Panc1 (cell line): ENCODE measurements at regions not wholly inside any gene's neighbourhood (a gene's known extent, or its start where the extent isn't known, plus 50 kb on each side); places are given as distances from the start of the nearest gene placed in this dataset.

ENCODE experiments used
- ATAC-seq: fragments of 200-7000 bp; cut with Tn5 transposase; 2 replicates; pipeline ENCODE4 v1.9.1; 2020; ENCODE audit warnings: mild to moderate bottlenecking, moderate library complexity
- BruUV-seq: library from RNA; stranded (reverse); fragments of 400-500 nt; replicated peaks from 2 replicates; lab custom pipeline; 2021; lab: Mats Ljungman, UMichigan
- CTCF ChIA-PET: fragments of 300-600 bp; sonication (Branson Sonifier 250); formaldehyde crosslinking; loops from one replicate; lab custom pipeline; 2022; ENCODE audit warnings: antibody characterized with exemption; lab: Charles Lee
- POLR2A ChIA-PET: fragments of 300-600 bp; sonication (Branson Sonifier 250); formaldehyde crosslinking; loops from one replicate; lab custom pipeline; 2022; ENCODE audit warnings: antibody characterized with exemption; lab: Charles Lee
- DNase-seq: peaks from one replicate; pipeline ENCODE4 v3.0.0-alpha.2; 2010; ENCODE audit warnings: low read depth, low spot score
- H3K27ac ChIP-seq: 2 replicates; pipeline ENCODE4 v1.5.1; 2011; ENCODE audit warnings: mild to moderate bottlenecking, low read length, inconsistent platforms
- H3K27me3 ChIP-seq: fragments of 200-500 bp; sonication (Bioruptor generic); 2 replicates; pipeline ENCODE4 v1.6.0; 2014; ENCODE audit warnings: low read length, inconsistent platforms; ENCODE audit not compliant: control insufficient read depth, insufficient read depth
- H3K36me3 ChIP-seq: fragments of 200-500 bp; sonication (Bioruptor generic); 2 replicates; pipeline ENCODE4 v1.5.1; 2014; ENCODE audit warnings: inconsistent platforms, mild to moderate bottlenecking, low read length, moderate library complexity; ENCODE audit not compliant: control insufficient read depth, insufficient read depth
- H3K4me1 ChIP-seq: 2 replicates; pipeline ENCODE4 v1.5.1; 2011; ENCODE audit warnings: inconsistent platforms, mild to moderate bottlenecking, low read length, moderate library complexity; ENCODE audit not compliant: control insufficient read depth, insufficient read depth
- H3K4me3 ChIP-seq, 2 experiments: 2 replicates each; pipeline ENCODE4 v1.5.1; 2011 to 2012; ENCODE audit warnings: low read depth in 2 of 2, low read length in 2 of 2, mild to moderate bottlenecking in 2 of 2, inconsistent platforms in 1 of 2, moderate library complexity in 1 of 2
- H3K9me3 ChIP-seq: fragments of 200-500 bp; sonication (Bioruptor generic); 2 replicates; pipeline ENCODE4 v1.5.1; 2014; ENCODE audit warnings: low read depth, mild to moderate bottlenecking, inconsistent platforms, low read length, moderate library complexity; ENCODE audit not compliant: control insufficient read depth, insufficient read depth
- POLR2AphosphoS5 ChIP-seq: IDR thresholded peaks from 2 replicates; pipeline ENCODE4 v1.6.1; 2012; ENCODE audit warnings: mild to moderate bottlenecking, low read depth, low read length, moderate library complexity
- SIN3A ChIP-seq: IDR thresholded peaks from 2 replicates; pipeline ENCODE4 v1.6.1; 2012; ENCODE audit warnings: low read depth, mild to moderate bottlenecking, low read length, moderate library complexity, borderline replicate concordance; ENCODE audit not compliant: insufficient read depth
- TCF7L2 ChIP-seq: IDR thresholded peaks from 2 replicates; pipeline ENCODE4 v1.6.1; 2011; ENCODE audit warnings: mild to moderate bottlenecking, low read depth, low read length, inconsistent platforms
- in situ Hi-C: cut with HindIII; loops from 2 replicates; pipeline ENCODE4 v1.10.0; 2016; ENCODE audit warnings: low sequenced_read_pairs, low pct_unique_long_range_greater_than_20kb
- intact Hi-C: fragments of 100-400 bp; cut with micrococcal nuclease; formaldehyde crosslinking; loops from one replicate; pipeline ENCODE4 v1.10.0; 2022; ENCODE audit not compliant: unreplicated experiment
- TF ChIP-seq, protein P1 (sequence below): fragments of 450-650 bp; IDR thresholded peaks from 2 replicates; pipeline ENCODE4 v1.5.1; 2017; ENCODE audit warnings: mild to moderate bottlenecking
- TF ChIP-seq, protein P2 (sequence below), 2 experiments: IDR thresholded peaks; 2 replicates each; pipeline ENCODE4 v1.6.1; 2011 to 2012; ENCODE audit warnings: low read depth in 2 of 2, control low read depth in 1 of 2, low read length in 1 of 2, mild to moderate bottlenecking in 1 of 2, moderate library complexity in 1 of 2; ENCODE audit not compliant: insufficient read depth in 1 of 2

DNA sequence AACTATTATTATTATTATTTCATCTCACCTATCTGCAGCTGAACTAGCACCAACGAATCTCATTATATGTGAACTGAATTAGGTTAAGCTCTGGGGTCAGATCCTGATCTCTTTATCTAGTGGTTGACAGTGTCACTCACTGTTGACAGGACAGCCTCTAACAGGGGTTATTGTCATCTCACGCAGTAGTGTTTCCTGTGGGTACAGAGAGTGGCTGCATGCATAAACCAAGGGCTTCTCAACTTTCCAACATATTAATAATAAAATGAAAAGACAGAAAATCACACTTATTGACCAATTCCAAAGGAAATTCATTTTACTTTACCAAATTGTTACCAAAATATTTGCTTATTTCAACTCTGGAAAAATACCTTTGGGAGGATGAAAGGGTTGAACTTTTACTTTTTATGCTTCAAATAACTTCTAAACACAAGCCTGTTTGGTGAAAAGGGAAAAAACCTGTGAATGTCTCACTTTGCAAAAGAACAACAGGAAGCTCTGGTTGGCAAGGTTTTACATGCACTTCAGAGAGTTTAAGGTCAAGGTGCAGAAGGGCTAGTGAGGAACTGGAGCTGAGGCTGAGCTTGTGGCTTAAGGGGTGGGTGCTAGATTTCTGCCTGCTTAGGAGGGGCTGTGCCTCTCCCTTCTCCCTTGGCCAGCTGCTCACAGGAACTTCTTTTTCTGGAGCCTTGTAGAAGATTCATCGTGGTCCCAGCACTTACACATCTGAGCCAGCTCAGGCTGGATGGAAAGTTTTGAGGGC, 72.6 kb downstream of the CTAGE1 start:
- no peak overlapping the region for H3K4me3 ChIP-seq
- ATAC-seq (no peak), DNase-seq (no peak)
- H3K27ac ChIP-seq: no peak overlapping the region
- peaks cover 20% of the 10 kb centered on the region for H3K27me3 ChIP-seq
- in situ Hi-C loops (no loop called here), intact Hi-C loops (loop anchor here (10.0 kb wide), 1 partner anchor 170 kb away; no protein-coding TSS in a partner anchor)
- ChIA-PET CTCF (no interaction called here), POLR2A (interaction anchor here (0.6 kb wide), 1 partner anchor 12 kb away, joined by 3 read pairs; no protein-coding TSS in a partner anchor)
- TF ChIP-seq, protein P1, sequence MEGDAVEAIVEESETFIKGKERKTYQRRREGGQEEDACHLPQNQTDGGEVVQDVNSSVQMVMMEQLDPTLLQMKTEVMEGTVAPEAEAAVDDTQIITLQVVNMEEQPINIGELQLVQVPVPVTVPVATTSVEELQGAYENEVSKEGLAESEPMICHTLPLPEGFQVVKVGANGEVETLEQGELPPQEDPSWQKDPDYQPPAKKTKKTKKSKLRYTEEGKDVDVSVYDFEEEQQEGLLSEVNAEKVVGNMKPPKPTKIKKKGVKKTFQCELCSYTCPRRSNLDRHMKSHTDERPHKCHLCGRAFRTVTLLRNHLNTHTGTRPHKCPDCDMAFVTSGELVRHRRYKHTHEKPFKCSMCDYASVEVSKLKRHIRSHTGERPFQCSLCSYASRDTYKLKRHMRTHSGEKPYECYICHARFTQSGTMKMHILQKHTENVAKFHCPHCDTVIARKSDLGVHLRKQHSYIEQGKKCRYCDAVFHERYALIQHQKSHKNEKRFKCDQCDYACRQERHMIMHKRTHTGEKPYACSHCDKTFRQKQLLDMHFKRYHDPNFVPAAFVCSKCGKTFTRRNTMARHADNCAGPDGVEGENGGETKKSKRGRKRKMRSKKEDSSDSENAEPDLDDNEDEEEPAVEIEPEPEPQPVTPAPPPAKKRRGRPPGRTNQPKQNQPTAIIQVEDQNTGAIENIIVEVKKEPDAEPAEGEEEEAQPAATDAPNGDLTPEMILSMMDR: no peak
- TF ChIP-seq, protein P2, sequence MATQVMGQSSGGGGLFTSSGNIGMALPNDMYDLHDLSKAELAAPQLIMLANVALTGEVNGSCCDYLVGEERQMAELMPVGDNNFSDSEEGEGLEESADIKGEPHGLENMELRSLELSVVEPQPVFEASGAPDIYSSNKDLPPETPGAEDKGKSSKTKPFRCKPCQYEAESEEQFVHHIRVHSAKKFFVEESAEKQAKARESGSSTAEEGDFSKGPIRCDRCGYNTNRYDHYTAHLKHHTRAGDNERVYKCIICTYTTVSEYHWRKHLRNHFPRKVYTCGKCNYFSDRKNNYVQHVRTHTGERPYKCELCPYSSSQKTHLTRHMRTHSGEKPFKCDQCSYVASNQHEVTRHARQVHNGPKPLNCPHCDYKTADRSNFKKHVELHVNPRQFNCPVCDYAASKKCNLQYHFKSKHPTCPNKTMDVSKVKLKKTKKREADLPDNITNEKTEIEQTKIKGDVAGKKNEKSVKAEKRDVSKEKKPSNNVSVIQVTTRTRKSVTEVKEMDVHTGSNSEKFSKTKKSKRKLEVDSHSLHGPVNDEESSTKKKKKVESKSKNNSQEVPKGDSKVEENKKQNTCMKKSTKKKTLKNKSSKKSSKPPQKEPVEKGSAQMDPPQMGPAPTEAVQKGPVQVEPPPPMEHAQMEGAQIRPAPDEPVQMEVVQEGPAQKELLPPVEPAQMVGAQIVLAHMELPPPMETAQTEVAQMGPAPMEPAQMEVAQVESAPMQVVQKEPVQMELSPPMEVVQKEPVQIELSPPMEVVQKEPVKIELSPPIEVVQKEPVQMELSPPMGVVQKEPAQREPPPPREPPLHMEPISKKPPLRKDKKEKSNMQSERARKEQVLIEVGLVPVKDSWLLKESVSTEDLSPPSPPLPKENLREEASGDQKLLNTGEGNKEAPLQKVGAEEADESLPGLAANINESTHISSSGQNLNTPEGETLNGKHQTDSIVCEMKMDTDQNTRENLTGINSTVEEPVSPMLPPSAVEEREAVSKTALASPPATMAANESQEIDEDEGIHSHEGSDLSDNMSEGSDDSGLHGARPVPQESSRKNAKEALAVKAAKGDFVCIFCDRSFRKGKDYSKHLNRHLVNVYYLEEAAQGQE (IDR thresholded peaks at IDR 0.05; ENCODE audit: insufficient read depth in 1 of 2, low read depth in 2 of 2, low read length in 1 of 2): no peak
- TF ChIP-seq SIN3A: no peak
- TF ChIP-seq TCF7L2: no peak
- no peak for TF ChIP-seq POLR2AphosphoS5
- BruUV-seq: no TSS peak
- H3K36me3 ChIP-seq: no peaks in the 10 kb centered on the region
- H3K4me1 ChIP-seq: no peaks in the 10 kb centered on the region
- no peaks in the 10 kb centered on the region for H3K9me3 ChIP-seq

DNA sequence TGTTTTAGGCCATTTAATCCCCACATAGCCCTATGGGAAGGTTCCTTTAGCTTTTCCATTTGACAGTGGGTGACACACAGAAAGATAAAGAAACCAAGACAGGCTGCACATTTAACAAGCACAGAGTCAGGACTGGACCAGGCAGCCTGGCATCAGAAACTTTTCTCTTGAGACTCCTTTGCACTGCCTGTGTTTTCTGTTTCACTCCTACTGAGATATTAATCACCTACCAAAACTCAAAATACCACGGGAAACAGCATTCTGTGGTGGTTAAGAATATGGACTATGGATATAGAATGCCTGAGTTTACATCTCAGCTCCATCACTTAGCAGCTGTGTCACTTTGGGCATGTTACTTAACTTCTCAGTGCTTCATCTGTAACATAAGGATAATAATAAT, 73.3 kb downstream of the CTAGE1 start:
- in situ Hi-C loops: no loop called here
- CTCF ChIA-PET: no interaction called here
- POLR2A ChIA-PET: interaction anchor here (0.6 kb wide), 1 partner anchor 11 kb away, joined by 3 read pairs; no protein-coding TSS in a partner anchor
- Histone ChIP-seq H3K4me1 (no peaks in the 10 kb centered on the region), H3K9me3 (no peaks in the 10 kb centered on the region), H3K27me3 (peaks cover 17% of the 10 kb centered on the region), H3K36me3 (no peaks in the 10 kb centered on the region), H3K27ac (no peak overlapping the region), H3K4me3 (no peak overlapping the region)
- no peak for ATAC-seq
- BruUV-seq: no TSS peak
- TF ChIP-seq SIN3A (no peak), TCF7L2 (no peak), POLR2AphosphoS5 (no peak)
- TF ChIP-seq, protein P1: no peak
- TF ChIP-seq, protein P2 (IDR thresholded peaks at IDR 0.05; ENCODE audit: insufficient read depth in 1 of 2, low read depth in 2 of 2, low read length in 1 of 2): no peak
- no peak for DNase-seq
- intact Hi-C loops: loop anchor here (10.0 kb wide), 1 partner anchor 170 kb away; no protein-coding TSS in a partner anchor
